GM12878 (cell line): ENCODE measurements at regions not wholly inside any gene's neighbourhood (a gene's known extent, or its start where the extent isn't known, plus 50 kb on each side); places are given as distances from the start of the nearest gene placed in this dataset.

Experiments
- ATAC-seq: fragments of 200-7000 bp; cut with Tn5 transposase; 3 replicates; pipeline ENCODE4 v1.9.1; 2020; ENCODE audit warnings: mild to moderate bottlenecking, moderate library complexity
- BruUV-seq: library from RNA; stranded (reverse); fragments of 400-500 nt; replicated peaks from 2 replicates; lab custom pipeline; 2021; lab: Mats Ljungman, UMichigan
- CTCF ChIA-PET: fragments of 300-600 bp; sonication (Branson Sonifier 250); formaldehyde crosslinking; extraction: SDS; loops from one replicate; lab custom pipeline; 2021; ENCODE audit warnings: inconsistent platforms; lab: Yijun Ruan, JAX
- POLR2A ChIA-PET: fragments of 350-600 bp; formaldehyde crosslinking; extraction: SDS; loops from one replicate; lab custom pipeline; 2021; ENCODE audit warnings: inconsistent platforms; lab: Charles Lee
- RAD21 ChIA-PET: fragments of 300-600 bp; sonication (Branson Sonifier 250); formaldehyde crosslinking; loops from one replicate; lab custom pipeline; 2023; ENCODE audit warnings: antibody characterized with exemption; ENCODE audit not compliant: unreplicated experiment; lab: Charles Lee
- SMC1A ChIA-PET: fragments of 300-600 bp; sonication (Branson Sonifier 250); formaldehyde crosslinking; loops from one replicate; lab custom pipeline; 2023; ENCODE audit not compliant: unreplicated experiment, uncharacterized antibody; lab: Charles Lee
- DNase-seq: peaks from one replicate; pipeline ENCODE4 v3.0.0-alpha.2; 2011; ENCODE audit warnings: low read depth, low spot score
- FAIRE-seq: peaks from 3 replicates; lab custom pipeline; 2011; peaks lifted over from hg19 to GRCh38; lab: Jason Lieb, UNC
- H2AFZ ChIP-seq: 2 replicates; pipeline ENCODE4 v1.6.0; 2011; ENCODE audit warnings: low read depth, low read length, control low read depth; ENCODE audit not compliant: control insufficient read depth
- H3K27ac ChIP-seq: 2 replicates; pipeline ENCODE4 v1.5.1; 2011; ENCODE audit warnings: control low read depth; ENCODE audit not compliant: control insufficient read depth, insufficient read depth
- H3K27me3 ChIP-seq, 2 experiments: replicated peaks in 1 of 2; 2 replicates each; pipeline versions ENCODE4 v1.6.0 to v1.6.1; 2011; ENCODE audit warnings: low read length in 1 of 2; ENCODE audit not compliant: control insufficient read depth in 2 of 2, insufficient read depth in 2 of 2
- H3K36me3 ChIP-seq, 2 experiments: 2 replicates each; pipeline ENCODE4 v1.5.1; 2011; ENCODE audit warnings: low read length in 1 of 2; ENCODE audit not compliant: control insufficient read depth in 2 of 2, insufficient read depth in 2 of 2
- H3K4me1 ChIP-seq: 2 replicates; pipeline ENCODE4 v1.6.1; 2011; ENCODE audit warnings: mild to moderate bottlenecking, low read length, moderate library complexity, mixed read lengths; ENCODE audit not compliant: control insufficient read depth, insufficient read depth
- H3K4me2 ChIP-seq: 2 replicates; pipeline ENCODE4 v1.6.0; 2011; ENCODE audit warnings: control low read depth; ENCODE audit not compliant: control insufficient read depth, insufficient read depth
- H3K4me3 ChIP-seq: fragments of 200-600 bp; sonication (generic); 2 replicates; pipeline ENCODE4 v1.5.1; 2016
- H3K79me2 ChIP-seq: 2 replicates; pipeline ENCODE4 v1.6.0; 2011; ENCODE audit warnings: low read length; ENCODE audit not compliant: control insufficient read depth, insufficient read depth
- H3K9ac ChIP-seq: 2 replicates; pipeline ENCODE4 v1.8.0; 2011; ENCODE audit warnings: low read length, control low read depth, mixed read lengths; ENCODE audit not compliant: control insufficient read depth, insufficient read depth
- H3K9me3 ChIP-seq: replicated peaks from 3 replicates; pipeline ENCODE4 v1.5.1; 2011; ENCODE audit warnings: mild to moderate bottlenecking, low read length; ENCODE audit not compliant: control insufficient read depth, insufficient read depth
- H4K20me1 ChIP-seq: 2 replicates; pipeline ENCODE4 v1.6.0; 2011; ENCODE audit not compliant: control insufficient read depth, insufficient read depth
- BRCA1 ChIP-seq: IDR thresholded peaks from 2 replicates; pipeline ENCODE4 v1.6.1; 2011; ENCODE audit warnings: low read depth, low read length, improper control_type of control experiment
- CBX3 ChIP-seq: fragments of 200-600 bp; sonication (generic); IDR thresholded peaks from 2 replicates; pipeline ENCODE4 v1.6.1; 2016; ENCODE audit warnings: low read depth, borderline replicate concordance
- CHD4 ChIP-seq: fragments of 200-600 bp; sonication (generic); IDR thresholded peaks from 2 replicates; pipeline ENCODE4 v1.6.1; 2016; ENCODE audit warnings: mild to moderate bottlenecking
- GATAD2B ChIP-seq: fragments of 450-650 bp; conservative IDR thresholded peaks from 2 replicates; pipeline ENCODE4 v1.6.1; 2017; ENCODE audit warnings: low read depth, mild to moderate bottlenecking, moderate library complexity
- KAT2A ChIP-seq: conservative IDR thresholded peaks from 2 replicates; pipeline ENCODE4 v1.6.1; 2011; ENCODE audit warnings: low read depth, low read length; ENCODE audit not compliant: control insufficient read depth
- PRDM15 ChIP-seq: fragments of 450-650 bp; formaldehyde crosslinking; IDR thresholded peaks from 2 replicates; pipeline ENCODE4 v1.4.0; 2020; ENCODE audit warnings: mild to moderate bottlenecking, moderate library complexity
- RFX5 ChIP-seq: IDR thresholded peaks from 2 replicates; pipeline ENCODE4 v1.6.1; 2011; ENCODE audit warnings: low read depth, low read length, improper control_type of control experiment
- SIN3A ChIP-seq: IDR thresholded peaks from 2 replicates; pipeline ENCODE4 v1.6.1; 2012; ENCODE audit warnings: low read depth, low read length, improper control_type of control experiment
- SMAD5 ChIP-seq: IDR thresholded peaks from 2 replicates; pipeline ENCODE4 v1.6.1; 2016; ENCODE audit warnings: antibody characterized with exemption, low read depth
- SMC3 ChIP-seq: IDR thresholded peaks from 2 replicates; pipeline ENCODE4 v1.6.1; 2011; ENCODE audit warnings: low read length, improper control_type of control experiment, borderline replicate concordance
- SREBF2 ChIP-seq: IDR thresholded peaks from 2 replicates; pipeline ENCODE4 v1.6.1; 2012; ENCODE audit warnings: mild to moderate bottlenecking, low read length
- SRF ChIP-seq, 2 experiments: IDR thresholded peaks; 2 replicates each; pipeline ENCODE4 v1.6.1; 2011; ENCODE audit warnings: low read depth in 2 of 2, low read length in 2 of 2, mild to moderate bottlenecking in 1 of 2, moderate library complexity in 1 of 2
- STAT3 ChIP-seq: IDR thresholded peaks from 2 replicates; pipeline ENCODE4 v1.6.1; 2011; ENCODE audit warnings: low read depth, low read length, improper control_type of control experiment
- TAF1 ChIP-seq: IDR thresholded peaks from 2 replicates; pipeline ENCODE4 v1.6.1; 2011; ENCODE audit warnings: mild to moderate bottlenecking, low read depth, low read length, borderline replicate concordance
- TARDBP ChIP-seq: IDR thresholded peaks from 2 replicates; pipeline ENCODE4 v1.6.1; 2016; ENCODE audit warnings: borderline replicate concordance
- TCF12 ChIP-seq: IDR thresholded peaks from 2 replicates; pipeline ENCODE4 v1.6.1; 2011; ENCODE audit warnings: low read depth, mild to moderate bottlenecking, low read length
- ZNF217 ChIP-seq: fragments of 450-650 bp; IDR thresholded peaks from 2 replicates; pipeline ENCODE4 v1.6.1; 2017; ENCODE audit warnings: antibody characterized with exemption, mild to moderate bottlenecking
- ZNF24 ChIP-seq: fragments of 450-650 bp; IDR thresholded peaks from 2 replicates; pipeline ENCODE4 v1.6.1; 2017; ENCODE audit warnings: antibody characterized with exemption, mild to moderate bottlenecking
- ZNF622 ChIP-seq: fragments of 450-650 bp; IDR thresholded peaks from 2 replicates; pipeline ENCODE4 v1.6.1; 2017; ENCODE audit warnings: mild to moderate bottlenecking, inconsistent platforms
- WGBS: methylation state at CpG from one replicate; pipeline ENCODE4 v1.1.6; 2016; ENCODE audit warnings: low lambda C conversion rate; ENCODE audit not compliant: insufficient replicate concordance, insufficient coverage; ENCODE audit errors: missing lambda C conversion rate; 5-methylcytosine and 5-hydroxymethylcytosine counted together
- in situ Hi-C: fragments of 300-500 bp; cut with MboI; formaldehyde crosslinking; loops from 9 replicates; pipeline ENCODE4 v1.14.3; 2018; ENCODE audit warnings: mixed read lengths
- intact Hi-C: fragments of 100-400 bp; cut with micrococcal nuclease; formaldehyde crosslinking; loops from one replicate; pipeline ENCODE4 v1.14.2; 2022; ENCODE audit not compliant: unreplicated experiment
- TF ChIP-seq, protein P1 (sequence below): fragments of 450-650 bp; IDR thresholded peaks from 2 replicates; pipeline ENCODE4 v1.6.1; 2017; ENCODE audit warnings: mild to moderate bottlenecking, low read depth, inconsistent platforms; ENCODE audit not compliant: poor library complexity, severe bottlenecking

GRCh38 chr10:53606981-53607380 is 834.4 kb upstream of the MBL2 start (continued):
- TF ChIP-seq TARDBP: no peak
- no peak for TF ChIP-seq ZNF24
- no peak for TF ChIP-seq ZNF622
- no peak for TF ChIP-seq KAT2A
- TF ChIP-seq ZNF217: no peak
- TF ChIP-seq TCF12: no peak
- TF ChIP-seq, protein P1, sequence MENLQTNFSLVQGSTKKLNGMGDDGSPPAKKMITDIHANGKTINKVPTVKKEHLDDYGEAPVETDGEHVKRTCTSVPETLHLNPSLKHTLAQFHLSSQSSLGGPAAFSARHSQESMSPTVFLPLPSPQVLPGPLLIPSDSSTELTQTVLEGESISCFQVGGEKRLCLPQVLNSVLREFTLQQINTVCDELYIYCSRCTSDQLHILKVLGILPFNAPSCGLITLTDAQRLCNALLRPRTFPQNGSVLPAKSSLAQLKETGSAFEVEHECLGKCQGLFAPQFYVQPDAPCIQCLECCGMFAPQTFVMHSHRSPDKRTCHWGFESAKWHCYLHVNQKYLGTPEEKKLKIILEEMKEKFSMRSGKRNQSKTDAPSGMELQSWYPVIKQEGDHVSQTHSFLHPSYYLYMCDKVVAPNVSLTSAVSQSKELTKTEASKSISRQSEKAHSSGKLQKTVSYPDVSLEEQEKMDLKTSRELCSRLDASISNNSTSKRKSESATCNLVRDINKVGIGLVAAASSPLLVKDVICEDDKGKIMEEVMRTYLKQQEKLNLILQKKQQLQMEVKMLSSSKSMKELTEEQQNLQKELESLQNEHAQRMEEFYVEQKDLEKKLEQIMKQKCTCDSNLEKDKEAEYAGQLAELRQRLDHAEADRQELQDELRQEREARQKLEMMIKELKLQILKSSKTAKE: no peak
- no peak for TF ChIP-seq SRF (IDR thresholded peaks at IDR 0.05; ENCODE audit: low read depth in 2 of 2, low read length in 2 of 2)
- TF ChIP-seq RFX5: no peak
- TF ChIP-seq, all 136 proteins: peak for 0

GRCh38 chr10:53601260-53601875 is 828.8 kb upstream of the MBL2 start:
- WGBS: 10% methylated on average over 11 of the region's 11 CpGs
- intact Hi-C loops (loop anchor here (1.0 to 10.0 kb wide), 4 partner anchors 243 to 1663 kb away; no protein-coding TSS in a partner anchor), in situ Hi-C loops (no loop called here)
- H3K9ac ChIP-seq: no peak overlapping the region
- peak; percentile 94 for FAIRE-seq
- no peak for DNase-seq
- no peak overlapping the region for H3K27ac ChIP-seq
- H4K20me1 ChIP-seq: no peaks in the 10 kb centered on the region
- ChIA-PET SMC1A (interaction anchor here (1.0 to 1.7 kb wide), 4 partner anchors 16 to 650 kb away, joined by 3 to 7 read pairs (median 4); no protein-coding TSS in a partner anchor), RAD21 (interaction anchor here (1.0 kb wide), 1 partner anchor 649 kb away, joined by 6 read pairs; no protein-coding TSS in a partner anchor), POLR2A (no interaction called here), CTCF (interaction anchor here (0.7 to 1.2 kb wide), 16 partner anchors 9 to 802 kb away, joined by 3 to 8 read pairs (median 3); no protein-coding TSS in a partner anchor)
- ATAC-seq: peak; percentile 79
- H3K36me3 ChIP-seq: no peaks in the 10 kb centered on the region
- BruUV-seq: no TSS peak
- H3K4me1 ChIP-seq: no peaks in the 10 kb centered on the region
- H3K79me2 ChIP-seq: no peaks in the 10 kb centered on the region
- H2AFZ ChIP-seq: no peak overlapping the region
- H3K27me3 ChIP-seq: no peaks in the 10 kb centered on the region
- no peak overlapping the region for H3K4me2 ChIP-seq
- H3K9me3 ChIP-seq: no peaks in the 10 kb centered on the region
- no peak overlapping the region for H3K4me3 ChIP-seq
- TF ChIP-seq ZNF622 (no peak), PRDM15 (CRISPR knock-in tag) (no peak), BRCA1 (no peak), TAF1 (no peak), SREBF2 (no peak), STAT3 (no peak), SIN3A (no peak), CHD4 (no peak), GATAD2B (no peak), SMAD5 (no peak), SMC3 (peak; percentile 55; the same call in 1 of the 2 replicates), CBX3 (no peak)
